Suppressor macrophage (primary cell): ENCODE measurements at regions not wholly inside any gene's neighbourhood (a gene's known extent, or its start where the extent isn't known, plus 50 kb on each side); places are given as distances from the start of the nearest gene placed in this dataset.

Source experiments
- DNase-seq, 4 experiments: peaks; one replicate each; pipeline ENCODE4 v3.0.0-alpha.2; 2020 to 2022

DNA sequence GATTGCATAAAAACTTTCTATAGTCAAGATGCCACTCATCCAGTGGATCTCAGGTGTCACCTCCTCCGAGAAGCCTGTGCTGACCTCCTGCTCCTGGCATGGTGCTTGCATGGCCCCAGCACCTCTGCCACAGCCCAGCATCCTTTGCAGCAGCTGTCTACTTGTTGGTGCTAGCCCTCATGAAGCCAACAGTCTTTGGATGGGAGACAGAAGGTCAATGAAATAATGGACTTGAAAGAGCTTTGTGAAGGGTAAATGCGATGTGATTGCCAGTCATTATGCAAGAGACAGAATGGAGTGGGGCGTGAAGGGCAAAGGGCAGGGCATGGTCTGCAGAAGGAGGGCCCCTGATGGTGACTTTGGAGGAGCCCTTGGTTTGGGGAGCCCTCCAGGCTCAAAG is 63.0 kb upstream of the CLMN start:
- DNase-seq, result no peak

- no peak for DNase-seq
Observed at GRCh38 chr14:95381726-95382125, 62.0 kb upstream of the CLMN start.

DNA sequence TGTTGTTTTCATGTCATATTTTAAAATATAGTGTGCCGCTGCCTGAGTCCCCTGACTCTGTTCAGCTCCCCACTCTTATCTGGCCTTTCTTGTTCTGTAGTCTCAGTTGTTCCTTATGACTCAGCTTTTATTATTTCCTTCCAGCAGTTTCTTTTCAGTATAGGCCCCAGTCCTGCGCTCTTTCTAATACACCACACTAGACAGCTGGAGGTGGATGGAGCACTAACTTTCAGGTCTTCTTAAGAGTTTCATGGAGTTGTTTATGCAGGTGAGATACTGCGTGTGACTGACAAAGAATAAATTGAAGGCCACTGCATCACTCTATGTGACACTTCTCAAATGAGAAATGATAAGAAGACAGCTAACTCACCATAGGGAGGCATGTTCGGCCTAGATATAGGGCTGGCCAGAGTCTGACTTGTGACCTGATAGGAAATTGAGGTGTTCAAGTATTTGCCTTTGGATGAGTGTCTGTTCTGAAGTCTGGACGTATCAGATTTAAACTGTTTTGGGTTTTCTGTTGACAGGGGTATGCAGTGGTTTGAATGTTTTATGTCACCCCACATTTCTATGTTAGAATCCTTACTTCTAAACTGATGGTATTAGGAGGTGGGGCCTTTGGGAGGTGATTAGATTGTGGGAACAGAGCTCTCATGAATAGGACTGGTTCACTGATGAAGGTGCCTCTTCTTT is 60.8 kb upstream of the CLMN start:
- DNase-seq, result no peak

DNA sequence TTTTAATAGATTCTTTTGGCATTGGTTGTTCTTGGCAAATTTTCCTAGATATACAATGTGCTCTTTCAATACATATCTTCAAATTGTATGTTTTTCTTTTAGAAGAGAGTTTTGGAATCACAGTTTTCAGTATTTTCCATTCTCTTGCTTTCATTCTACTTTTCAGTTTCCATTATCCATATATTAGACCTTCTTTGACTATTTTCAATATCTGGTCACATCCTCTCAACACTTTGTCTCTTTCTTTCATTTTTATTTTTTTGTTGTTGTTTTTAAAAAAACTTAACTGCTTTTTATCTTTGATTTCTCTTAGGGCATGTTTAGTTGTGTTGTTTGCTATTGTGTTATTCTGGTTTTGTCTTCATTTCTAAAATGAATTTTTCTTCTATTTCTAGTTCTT is 59.9 kb upstream of the CLMN start:
- no peak for DNase-seq

GRCh38 chr14:95375539-95376109 is 55.9 kb upstream of the CLMN start:
- no peak for DNase-seq

DNA sequence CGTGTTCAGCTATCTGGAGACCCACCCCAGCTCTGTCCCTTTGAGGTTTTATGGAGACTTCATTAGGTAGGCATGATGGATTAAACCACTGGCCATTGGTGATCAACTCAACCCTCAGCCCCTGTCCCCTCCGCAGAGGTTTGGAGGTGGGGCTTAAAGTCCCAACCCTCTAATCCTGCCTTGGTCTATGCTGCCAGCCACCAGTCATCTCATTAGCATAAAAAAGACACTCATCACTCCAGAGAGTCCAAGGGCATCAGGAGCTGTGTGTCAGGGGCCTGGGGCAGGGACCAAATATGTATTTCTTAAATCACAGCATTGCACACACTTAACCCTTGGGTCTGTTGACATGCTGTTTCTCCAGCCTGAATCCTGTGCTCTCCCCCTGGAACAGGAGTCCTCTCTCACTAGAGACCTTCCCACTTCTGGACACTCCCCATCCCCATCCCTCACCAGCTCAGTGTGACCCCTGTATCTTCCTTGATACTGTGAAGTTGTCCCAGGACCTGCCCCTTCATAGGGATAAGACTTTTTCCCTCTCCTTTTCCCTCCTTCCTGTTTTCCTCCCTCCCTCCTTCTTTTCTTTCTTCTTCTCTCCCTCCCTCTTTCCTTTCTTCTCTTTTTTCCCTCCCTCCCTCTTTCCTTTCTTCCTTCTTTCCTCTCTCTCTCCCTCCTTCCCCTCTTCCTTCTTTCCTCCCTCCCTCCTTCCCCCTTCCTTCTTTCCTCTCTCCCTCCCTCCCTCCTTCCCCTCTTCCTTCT is 54.7 kb upstream of the CLMN start:
- DNase-seq, result no peak

GRCh38 chr14:95370076-95370475 is 50.4 kb upstream of the CLMN start:
- no peak for DNase-seq
